T-helper 2 cell treated with Interferon-gamma antibody and Interleukin-4, amounts not matched to agents 100 ng/mL and 5 ng/mL, for 36 hours (primary cell): ENCODE measurements at regions not wholly inside any gene's neighbourhood (a gene's known extent, or its start where the extent isn't known, plus 50 kb on each side); places are given as distances from the start of the nearest gene placed in this dataset.
"Not testable (repeated sequence)": the region's sequence is repeated elsewhere in the genome, so short reads cannot be mapped to it uniquely, and the experiment has no call there.

Source experiments
- intact Hi-C: fragments of 100-400 bp; cut with micrococcal nuclease; formaldehyde crosslinking; loops from one replicate; pipeline ENCODE4 v1.15.1; 2023

GRCh38 chr1:98157524-98158313 is 236.9 kb upstream of the DPYD start:
- intact Hi-C loops = no loop called here

- intact Hi-C loops = no loop called here
Measured at GRCh38 chr1:98147280-98147679, 226.4 kb upstream of the DPYD start.

DNA sequence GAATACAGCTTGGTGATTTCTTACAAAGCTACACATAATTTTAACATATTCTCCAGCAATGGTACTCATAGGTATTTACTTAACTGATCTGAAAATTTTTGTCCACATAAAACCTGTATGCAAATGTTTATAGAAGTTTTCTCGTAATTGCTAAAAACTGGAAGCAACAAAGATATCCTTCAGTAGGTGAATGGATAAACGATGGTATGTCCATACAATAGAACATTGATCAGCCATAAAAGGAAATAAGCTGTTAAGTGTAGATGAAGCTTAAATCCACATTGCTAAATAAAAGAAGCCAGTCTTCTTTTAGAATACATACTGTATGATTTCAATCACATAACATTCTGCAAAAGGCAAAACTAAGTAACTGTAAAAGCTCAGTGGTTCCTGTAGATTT is 224.8 kb upstream of the DPYD start:
- intact Hi-C loops = no loop called here

GRCh38 chr1:98143403-98143802 is 222.6 kb upstream of the DPYD start:
- intact Hi-C loops = no loop called here

DNA sequence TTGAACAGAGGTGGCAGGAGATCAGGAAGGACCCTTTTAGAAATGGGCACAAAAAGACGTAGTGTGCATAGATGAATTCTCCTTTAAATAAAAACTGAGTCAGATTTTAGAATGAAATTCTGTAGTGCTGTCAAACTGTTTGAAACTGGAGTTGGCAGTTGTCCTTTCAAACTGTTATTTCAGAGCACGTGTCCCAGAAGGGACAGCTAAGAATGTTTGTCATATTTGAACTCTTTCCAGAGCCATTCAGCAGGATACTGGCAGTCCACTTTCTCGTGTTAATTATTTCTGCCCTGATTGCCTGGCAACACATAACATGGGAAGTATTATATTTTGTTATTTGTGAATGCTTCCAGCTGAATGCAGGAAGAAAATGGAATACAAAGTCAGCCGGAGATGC is 212.3 kb upstream of the DPYD start:
- intact Hi-C loops = no loop called here

GRCh38 chr1:98130408-98130807 is 209.6 kb upstream of the DPYD start:
- intact Hi-C loops = no loop called here

GRCh38 chr1:98129491-98129890 is 208.7 kb upstream of the DPYD start:
- intact Hi-C loops = no loop called here

DNA sequence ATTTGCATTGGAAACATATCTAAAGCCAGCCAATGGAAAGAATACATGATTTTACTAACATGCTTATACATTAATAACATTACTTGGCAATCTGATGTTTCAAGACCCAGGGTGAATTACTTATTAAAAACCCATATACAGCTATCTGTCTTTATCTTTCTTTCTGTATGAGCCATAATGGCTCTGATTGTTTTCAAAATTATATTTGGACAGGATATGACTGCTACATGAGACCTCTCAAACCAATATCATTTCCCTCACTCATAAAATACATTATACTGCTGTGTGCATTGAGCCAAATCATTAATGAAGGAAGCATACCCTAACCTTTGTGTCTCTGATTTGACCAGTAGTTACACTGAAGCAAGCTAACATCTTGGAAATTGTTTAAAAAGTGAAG is 205.9 kb upstream of the DPYD start:
- intact Hi-C loops = no loop called here

DNA sequence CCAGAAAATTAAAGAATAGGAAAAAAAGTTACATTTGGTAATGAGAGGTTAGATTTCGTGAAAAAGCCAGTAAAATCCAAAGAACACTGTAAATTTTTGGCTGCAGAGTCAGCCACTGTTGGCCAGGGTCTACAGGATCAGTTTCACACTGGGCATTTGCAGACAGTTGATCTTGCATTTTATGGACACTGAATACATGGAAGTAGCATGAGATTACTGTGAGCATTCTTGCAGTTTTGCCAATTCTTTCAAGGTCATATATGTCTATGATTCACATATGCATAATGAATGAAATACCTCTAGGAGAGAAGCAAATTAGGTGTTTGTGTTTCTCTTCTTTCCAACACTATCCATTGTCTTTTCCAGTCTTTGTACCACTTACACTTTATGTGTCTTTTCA is 200.8 kb upstream of the DPYD start:
- intact Hi-C loops = no loop called here

DNA sequence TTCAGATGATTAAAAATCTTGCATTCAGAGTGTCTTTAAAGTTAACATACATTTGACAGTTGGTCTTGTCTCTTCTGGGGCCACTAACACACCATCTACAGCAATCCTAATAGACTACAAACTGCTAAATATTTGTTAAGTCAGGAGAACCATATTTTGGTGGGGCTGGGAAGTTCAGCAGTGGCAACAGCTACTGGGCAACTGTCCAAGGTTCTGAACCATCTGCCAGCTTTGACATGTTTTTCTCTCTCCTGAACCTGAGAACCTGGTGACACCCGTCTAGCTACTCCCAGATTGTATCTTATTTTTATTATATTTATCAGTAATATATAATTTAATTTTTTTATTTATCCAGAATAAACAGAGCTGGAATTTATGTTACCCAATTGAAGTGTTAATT is 199.0 kb upstream of the DPYD start:
- intact Hi-C loops = no loop called here

GRCh38 chr1:98113811-98114210 is 193.0 kb upstream of the DPYD start:
- intact Hi-C loops = no loop called here

GRCh38 chr1:98112626-98113025 is 191.8 kb upstream of the DPYD start:
- intact Hi-C loops = no loop called here

GRCh38 chr1:98110674-98111073 is 189.8 kb upstream of the DPYD start:
- intact Hi-C loops = no loop called here

- intact Hi-C loops = not testable (repeated sequence)
Measured at GRCh38 chr1:98108378-98108777, 187.5 kb upstream of the DPYD start.

GRCh38 chr1:98107256-98107655 is 186.4 kb upstream of the DPYD start:
- intact Hi-C loops = no loop called here

DNA sequence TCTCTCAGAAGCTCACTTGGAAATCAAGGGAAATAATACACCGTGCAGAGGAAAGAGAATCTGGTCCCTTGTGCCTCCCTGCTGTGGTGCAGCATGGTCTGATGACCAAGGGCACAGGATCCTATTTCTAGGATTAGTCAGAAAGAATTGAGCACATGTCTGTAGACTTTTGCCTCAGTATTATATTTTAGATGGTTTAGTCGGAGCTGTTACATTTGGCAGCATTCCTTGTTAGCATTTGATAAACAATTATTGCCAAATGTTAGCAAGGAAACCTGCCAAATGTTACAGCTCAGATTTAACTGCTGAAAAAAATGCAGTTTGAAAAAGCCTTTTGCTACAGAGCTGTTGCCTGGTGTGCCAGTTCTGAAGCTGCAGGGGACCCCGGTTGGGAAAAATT is 183.5 kb upstream of the DPYD start:
- intact Hi-C loops = no loop called here

DNA sequence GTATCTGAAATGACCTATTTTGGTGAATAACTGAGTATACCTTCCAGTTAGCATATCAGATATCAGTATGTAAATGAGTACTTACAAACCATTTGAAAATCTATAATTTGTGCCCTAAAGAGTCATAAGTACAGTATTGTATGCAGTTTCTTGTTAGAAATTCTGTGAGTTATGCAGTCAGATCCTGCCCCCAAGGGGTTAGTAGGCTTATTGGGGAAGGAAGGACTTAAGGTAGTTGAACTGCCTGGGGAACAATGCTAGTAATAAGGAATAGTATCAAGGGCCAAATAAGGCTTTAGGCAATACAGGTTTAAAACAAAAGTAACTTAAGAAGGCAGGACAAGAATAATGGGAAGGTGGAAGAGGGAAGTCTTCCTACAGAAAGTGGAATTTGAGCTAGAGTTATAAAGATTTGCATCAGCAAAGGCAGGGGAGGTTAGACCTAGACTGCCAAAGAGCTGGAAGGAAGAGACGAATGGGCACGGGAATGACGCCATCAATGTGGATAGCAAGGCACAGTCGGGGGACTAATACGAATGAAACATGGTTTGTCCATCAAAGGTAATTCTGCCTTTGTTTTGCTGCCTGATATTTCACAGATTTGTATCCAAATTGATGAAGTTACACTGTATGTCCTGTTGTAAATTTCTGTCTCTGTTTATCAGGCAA is 182.9 kb upstream of the DPYD start:
- intact Hi-C loops = no loop called here

DNA sequence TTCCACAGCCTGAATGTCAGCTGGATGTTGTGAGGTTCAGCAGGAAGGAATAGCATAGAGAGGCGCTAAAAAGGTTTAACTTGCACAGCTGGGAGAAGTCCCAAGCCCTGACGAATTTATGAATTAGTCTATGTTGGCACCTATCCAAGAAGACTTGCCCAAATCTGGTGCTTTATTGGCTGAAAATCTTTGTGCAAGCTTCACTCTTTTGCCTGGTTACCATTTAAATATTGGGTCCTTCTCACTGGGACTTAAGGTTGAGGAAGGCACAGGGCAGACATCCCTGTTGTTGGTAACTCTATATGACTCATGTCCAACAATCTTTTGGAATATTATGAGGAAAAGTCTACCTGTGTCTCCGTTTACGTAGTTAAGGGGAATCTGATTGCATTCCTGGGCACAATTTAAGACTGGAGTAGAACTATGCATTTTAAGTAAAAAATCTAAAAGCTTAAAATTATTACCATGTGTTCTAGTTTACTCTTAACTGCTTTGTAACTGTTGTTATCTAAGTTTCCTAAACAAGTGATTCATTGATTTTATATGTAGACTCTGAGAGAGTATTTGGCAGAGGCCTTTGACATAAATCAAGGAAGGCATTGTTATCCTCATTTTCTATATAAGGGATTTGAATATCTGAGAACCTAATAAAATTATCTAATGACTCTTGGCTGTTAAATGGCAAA is 181.7 kb upstream of the DPYD start:
- intact Hi-C loops = no loop called here

DNA sequence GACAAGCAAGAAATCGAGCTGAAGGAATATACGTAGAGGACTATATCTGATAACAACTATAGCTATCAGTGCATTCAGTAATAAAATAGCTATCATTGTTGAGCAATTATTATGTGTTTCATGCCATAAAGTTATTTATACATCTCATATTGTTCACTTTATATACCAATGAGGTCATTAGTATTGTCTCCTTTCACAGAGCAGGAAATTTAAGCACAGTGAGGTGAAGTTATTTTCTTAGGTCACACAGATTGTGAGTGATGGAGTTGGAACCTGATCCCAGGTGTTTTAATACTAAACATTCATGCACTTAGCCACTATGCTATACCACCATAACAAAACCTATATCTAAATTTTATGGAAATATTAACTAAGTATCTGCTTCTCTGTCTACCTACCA is 180.5 kb upstream of the DPYD start:
- intact Hi-C loops = no loop called here

- intact Hi-C loops = no loop called here
Measured at GRCh38 chr1:98099501-98099900, 178.7 kb upstream of the DPYD start.

- intact Hi-C loops = no loop called here
Measured at GRCh38 chr1:98098473-98098872, 177.6 kb upstream of the DPYD start.

DNA sequence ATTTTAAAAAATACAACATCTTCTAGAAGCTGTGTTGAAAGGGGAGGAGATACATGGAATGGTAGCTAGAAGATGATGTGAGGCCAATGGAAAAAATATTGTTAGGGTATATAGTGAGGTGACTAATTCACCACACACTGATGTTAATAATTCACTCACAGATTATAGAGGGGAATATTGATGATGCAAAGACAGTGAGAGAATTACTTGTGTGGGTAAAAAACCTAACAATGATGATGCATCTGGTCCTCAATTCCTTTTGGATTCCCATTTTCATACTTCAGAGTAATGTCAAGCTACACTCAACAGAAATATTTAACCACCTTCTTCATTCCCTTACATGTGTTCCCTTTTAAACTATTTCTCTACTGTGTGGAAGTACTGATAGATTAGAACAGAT is 169.5 kb upstream of the DPYD start:
- intact Hi-C loops = loop anchor here (2.0 kb wide), 1 partner anchor 24 kb away; no protein-coding TSS in a partner anchor

GRCh38 chr1:98088381-98088780 is 167.5 kb upstream of the DPYD start:
- intact Hi-C loops = no loop called here
